Upper lobe of left lung (tissue), 4 donors: ENCODE measurements at regions not wholly inside any gene's neighbourhood (a gene's known extent, or its start where the extent isn't known, plus 50 kb on each side); places are given as distances from the start of the nearest gene placed in this dataset.

Experiments used
- EP300 ChIP-seq, 4 donors: sonication (generic); formaldehyde crosslinking; IDR thresholded peaks; one replicate each; pipeline ENCODE4 v1.5.1; 2017; ENCODE audit warnings: antibody characterized with exemption in 4 of 4, control low read depth in 2 of 4
- POLR2A ChIP-seq, 4 donors: fragments of 450-650 bp; IDR thresholded peaks; one replicate each; pipeline ENCODE4 v1.5.1; 2016 to 2017; ENCODE audit warnings: antibody characterized with exemption in 4 of 4, mild to moderate bottlenecking in 2 of 4
- TF ChIP-seq, protein P1 (sequence below), 6 experiments: fragments of 450-650 bp in 4 of 6; fragments of 200-600 bp in 2 of 6; sonication (generic) in 2 of 6; IDR thresholded peaks; one replicate each; pipeline ENCODE4 v1.5.1; 2016 to 2019; ENCODE audit warnings: antibody characterized with exemption in 6 of 6

DNA sequence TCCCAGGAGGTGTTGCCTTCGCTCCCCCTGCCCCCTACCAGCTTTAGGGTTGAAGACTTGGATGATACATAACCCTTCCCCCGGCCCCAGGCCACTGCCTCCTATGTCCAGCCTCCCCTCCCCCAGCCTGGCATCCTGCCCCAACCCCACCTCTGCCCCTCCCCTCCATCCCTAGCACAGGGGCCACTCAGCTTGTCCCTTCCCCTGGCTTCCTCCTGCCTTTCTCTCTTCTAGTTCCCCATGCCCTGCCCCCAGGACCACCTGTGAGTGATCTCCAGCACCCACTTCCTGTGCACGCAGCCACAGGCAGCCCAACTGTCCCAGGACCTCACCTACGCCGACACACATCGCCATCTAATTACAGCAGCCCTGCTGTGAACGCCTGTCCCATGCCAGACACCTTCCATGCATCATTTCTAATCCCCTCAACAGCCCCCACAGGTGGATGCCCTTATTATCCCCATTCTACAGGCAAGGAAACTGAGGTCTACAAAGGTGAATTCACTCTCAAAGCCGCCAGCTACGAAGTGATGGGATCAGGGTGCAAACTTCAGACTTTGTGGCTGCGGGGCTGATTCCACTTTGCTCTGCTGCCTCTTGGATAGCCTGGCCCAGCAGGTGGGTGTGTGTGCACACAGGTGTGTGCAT lies 82.4 kb upstream of the CHST15 start:
- TF ChIP-seq, protein P1, sequence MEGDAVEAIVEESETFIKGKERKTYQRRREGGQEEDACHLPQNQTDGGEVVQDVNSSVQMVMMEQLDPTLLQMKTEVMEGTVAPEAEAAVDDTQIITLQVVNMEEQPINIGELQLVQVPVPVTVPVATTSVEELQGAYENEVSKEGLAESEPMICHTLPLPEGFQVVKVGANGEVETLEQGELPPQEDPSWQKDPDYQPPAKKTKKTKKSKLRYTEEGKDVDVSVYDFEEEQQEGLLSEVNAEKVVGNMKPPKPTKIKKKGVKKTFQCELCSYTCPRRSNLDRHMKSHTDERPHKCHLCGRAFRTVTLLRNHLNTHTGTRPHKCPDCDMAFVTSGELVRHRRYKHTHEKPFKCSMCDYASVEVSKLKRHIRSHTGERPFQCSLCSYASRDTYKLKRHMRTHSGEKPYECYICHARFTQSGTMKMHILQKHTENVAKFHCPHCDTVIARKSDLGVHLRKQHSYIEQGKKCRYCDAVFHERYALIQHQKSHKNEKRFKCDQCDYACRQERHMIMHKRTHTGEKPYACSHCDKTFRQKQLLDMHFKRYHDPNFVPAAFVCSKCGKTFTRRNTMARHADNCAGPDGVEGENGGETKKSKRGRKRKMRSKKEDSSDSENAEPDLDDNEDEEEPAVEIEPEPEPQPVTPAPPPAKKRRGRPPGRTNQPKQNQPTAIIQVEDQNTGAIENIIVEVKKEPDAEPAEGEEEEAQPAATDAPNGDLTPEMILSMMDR (IDR thresholded peaks at IDR 0.05) = no peak
- no peak for TF ChIP-seq EP300 (IDR thresholded peaks at IDR 0.05)
- no peak for TF ChIP-seq POLR2A (IDR thresholded peaks at IDR 0.05)
